ENCODE measurements at regions not wholly inside any gene's neighbourhood (a gene's known extent, or its start where the extent isn't known, plus 50 kb on each side); places are given as distances from the start of the nearest gene placed in this dataset.

DNA sequence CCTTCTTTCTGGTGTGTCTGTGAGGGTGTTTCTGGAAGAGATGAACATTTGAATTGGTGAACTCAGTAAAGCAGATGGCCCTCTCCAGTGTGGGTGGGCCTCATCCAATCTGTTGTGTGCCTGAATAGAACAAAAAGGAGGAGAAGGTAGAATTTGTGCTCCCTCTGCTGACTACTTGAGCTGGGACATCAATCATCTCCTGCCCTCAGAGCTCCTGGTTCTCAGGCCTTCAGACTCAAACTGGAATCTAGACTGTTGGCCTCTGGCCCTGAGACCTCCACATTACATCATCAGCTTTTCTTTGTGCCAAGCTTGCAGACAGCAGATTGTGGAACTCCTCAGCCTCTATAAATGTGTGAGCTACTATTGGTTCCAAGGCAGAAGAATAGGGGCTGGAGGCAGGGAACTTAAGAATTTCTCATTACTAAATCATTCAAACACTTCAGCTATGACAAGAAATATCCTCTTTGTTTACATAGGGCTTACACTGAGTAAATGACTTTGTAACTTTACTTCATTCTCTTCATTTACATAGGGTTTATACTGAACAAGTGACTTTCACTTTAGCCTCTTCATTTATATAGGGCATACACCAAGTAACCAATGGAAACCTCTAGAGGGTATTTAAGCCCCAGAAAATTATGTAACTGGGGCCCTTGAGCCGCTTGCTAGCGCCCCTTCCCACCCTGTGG is 86.9 kb upstream of the NWD2 start:
- Histone ChIP-seq H3K9me3 (no peaks in the 10 kb centered on the region), H3K4me1 (peaks cover 12% of the 10 kb centered on the region), H3K27me3 (replicated peaks; ENCODE audit: control insufficient read depth, insufficient read depth, low read length) (no peaks in the 10 kb centered on the region), H3K4me3 (ENCODE audit: low read depth, low read length) (no peak overlapping the region), H3K36me3 (ENCODE audit: control insufficient read depth, insufficient read depth, low read length) (no peaks in the 10 kb centered on the region)
- Mint-ChIP-seq H3K36me3 (ENCODE audit: insufficient read depth, unreplicated experiment) (no peaks in the 10 kb centered on the region), H3K27me3 (ENCODE audit: insufficient read depth, unreplicated experiment) (peaks cover 9% of the 10 kb centered on the region), H3K9me3 (ENCODE audit: unreplicated experiment) (no peaks in the 10 kb centered on the region), H3K4me1 (ENCODE audit: low read depth, unreplicated experiment) (no peaks in the 10 kb centered on the region), H3K4me3 (ENCODE audit: unreplicated experiment) (no peak overlapping the region), H3K27ac (ENCODE audit: unreplicated experiment) (no peak overlapping the region)
- ChIA-PET POLR2A (no interaction called here), CTCF (interaction anchor here (1.0 kb wide), 1 partner anchor 18 kb away, joined by 4 read pairs; no protein-coding TSS in a partner anchor)
- BruUV-seq (replicated peaks), result no TSS peak
- peak in 1 of 2 experiments; percentile 20 for DNase-seq
- intact Hi-C loops (cut with micrococcal nuclease; ENCODE audit: unreplicated experiment), result loop anchor here (1.0 to 10.0 kb wide), 2 partner anchors 17 to 227 kb away; no protein-coding TSS in a partner anchor
- TF ChIP-seq, protein P1, sequence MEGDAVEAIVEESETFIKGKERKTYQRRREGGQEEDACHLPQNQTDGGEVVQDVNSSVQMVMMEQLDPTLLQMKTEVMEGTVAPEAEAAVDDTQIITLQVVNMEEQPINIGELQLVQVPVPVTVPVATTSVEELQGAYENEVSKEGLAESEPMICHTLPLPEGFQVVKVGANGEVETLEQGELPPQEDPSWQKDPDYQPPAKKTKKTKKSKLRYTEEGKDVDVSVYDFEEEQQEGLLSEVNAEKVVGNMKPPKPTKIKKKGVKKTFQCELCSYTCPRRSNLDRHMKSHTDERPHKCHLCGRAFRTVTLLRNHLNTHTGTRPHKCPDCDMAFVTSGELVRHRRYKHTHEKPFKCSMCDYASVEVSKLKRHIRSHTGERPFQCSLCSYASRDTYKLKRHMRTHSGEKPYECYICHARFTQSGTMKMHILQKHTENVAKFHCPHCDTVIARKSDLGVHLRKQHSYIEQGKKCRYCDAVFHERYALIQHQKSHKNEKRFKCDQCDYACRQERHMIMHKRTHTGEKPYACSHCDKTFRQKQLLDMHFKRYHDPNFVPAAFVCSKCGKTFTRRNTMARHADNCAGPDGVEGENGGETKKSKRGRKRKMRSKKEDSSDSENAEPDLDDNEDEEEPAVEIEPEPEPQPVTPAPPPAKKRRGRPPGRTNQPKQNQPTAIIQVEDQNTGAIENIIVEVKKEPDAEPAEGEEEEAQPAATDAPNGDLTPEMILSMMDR (IDR thresholded peaks at IDR 0.05; ENCODE audit: insufficient read depth in 1 of 2, low read depth in 1 of 2, low read length in 1 of 2, severe bottlenecking in 1 of 2, unreplicated experiment in 1 of 2), result no peak

DNA sequence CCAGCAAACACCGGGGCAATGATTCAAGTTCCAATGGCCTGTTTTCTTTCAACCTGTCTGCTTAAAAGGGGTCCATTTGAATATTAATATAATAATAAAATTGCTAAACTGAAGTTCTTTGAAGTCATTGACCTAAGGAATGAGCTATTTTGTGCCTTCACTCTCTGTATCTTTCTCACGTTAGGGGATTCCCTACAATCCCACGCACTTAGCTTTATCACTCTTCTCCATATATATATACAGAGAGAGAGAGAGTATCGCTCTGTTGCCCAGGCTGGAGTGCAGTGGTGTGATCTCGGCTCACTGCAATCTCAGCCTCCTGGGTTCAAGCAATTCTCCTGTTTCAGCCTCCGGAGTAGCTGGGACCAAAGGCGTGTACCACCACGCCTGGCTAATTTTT is 83.9 kb upstream of the NWD2 start:
- BruUV-seq (replicated peaks), result no TSS peak
- Mint-ChIP-seq H3K27me3 (ENCODE audit: insufficient read depth, unreplicated experiment) (peaks cover 4% of the 10 kb centered on the region), H3K27ac (ENCODE audit: unreplicated experiment) (no peak overlapping the region), H3K36me3 (ENCODE audit: insufficient read depth, unreplicated experiment) (no peaks in the 10 kb centered on the region), H3K9me3 (ENCODE audit: unreplicated experiment) (no peaks in the 10 kb centered on the region), H3K4me3 (ENCODE audit: unreplicated experiment) (no peak overlapping the region), H3K4me1 (ENCODE audit: low read depth, unreplicated experiment) (no peaks in the 10 kb centered on the region)
- TF ChIP-seq, protein P1 (IDR thresholded peaks at IDR 0.05; ENCODE audit: insufficient read depth in 1 of 2, low read depth in 1 of 2, low read length in 1 of 2, severe bottlenecking in 1 of 2, unreplicated experiment in 1 of 2), result no peak
- H3K36me3 ChIP-seq (ENCODE audit: control insufficient read depth, insufficient read depth, low read length), result no peaks in the 10 kb centered on the region
- CTCF ChIA-PET, result no interaction called here
- no peak for DNase-seq
- peaks cover 12% of the 10 kb centered on the region for H3K4me1 ChIP-seq
- H3K9me3 ChIP-seq, result no peaks in the 10 kb centered on the region
- POLR2A ChIA-PET, result no interaction called here
- intact Hi-C loops (cut with micrococcal nuclease; ENCODE audit: unreplicated experiment), result no loop called here
- H3K27me3 ChIP-seq (replicated peaks; ENCODE audit: control insufficient read depth, insufficient read depth, low read length), result no peaks in the 10 kb centered on the region
- no peak overlapping the region for H3K4me3 ChIP-seq (ENCODE audit: low read depth, low read length)

DNA sequence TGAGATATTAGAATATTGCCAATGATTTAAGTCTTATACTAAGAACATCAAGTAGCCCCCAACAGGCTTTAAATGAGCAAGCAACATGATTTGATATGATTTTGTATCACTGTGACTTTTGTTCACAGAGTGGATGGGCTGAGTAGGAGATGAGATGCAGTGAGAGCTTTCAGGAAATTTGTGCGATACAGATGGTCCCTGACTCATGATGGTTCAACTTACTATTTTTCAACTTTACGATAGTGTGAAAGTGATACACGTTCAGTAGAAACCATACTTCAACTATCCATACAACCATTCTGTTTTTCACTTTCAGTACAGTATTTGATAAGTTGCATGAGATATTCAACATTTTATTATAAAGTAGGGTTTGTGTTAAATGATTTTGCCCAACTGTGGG is 78.7 kb upstream of the NWD2 start:
- Mint-ChIP-seq H3K36me3 (ENCODE audit: insufficient read depth, unreplicated experiment) (no peaks in the 10 kb centered on the region), H3K27ac (ENCODE audit: unreplicated experiment) (no peak overlapping the region), H3K27me3 (ENCODE audit: insufficient read depth, unreplicated experiment) (peaks cover 3% of the 10 kb centered on the region), H3K4me1 (ENCODE audit: low read depth, unreplicated experiment) (no peaks in the 10 kb centered on the region), H3K4me3 (ENCODE audit: unreplicated experiment) (no peak overlapping the region), H3K9me3 (ENCODE audit: unreplicated experiment) (no peaks in the 10 kb centered on the region)
- ChIA-PET CTCF (no interaction called here), POLR2A (no interaction called here)
- no peaks in the 10 kb centered on the region for H3K27me3 ChIP-seq (replicated peaks; ENCODE audit: control insufficient read depth, insufficient read depth, low read length)
- TF ChIP-seq, protein P1 (IDR thresholded peaks at IDR 0.05; ENCODE audit: insufficient read depth in 1 of 2, low read depth in 1 of 2, low read length in 1 of 2, severe bottlenecking in 1 of 2, unreplicated experiment in 1 of 2), result no peak
- DNase-seq, result no peak
- no TSS peak for BruUV-seq (replicated peaks)
- intact Hi-C loops (cut with micrococcal nuclease; ENCODE audit: unreplicated experiment), result no loop called here
- no peak overlapping the region for H3K4me3 ChIP-seq (ENCODE audit: low read depth, low read length)
- H3K4me1 ChIP-seq, result no peaks in the 10 kb centered on the region
- no peaks in the 10 kb centered on the region for H3K36me3 ChIP-seq (ENCODE audit: control insufficient read depth, insufficient read depth, low read length)
- H3K9me3 ChIP-seq, result no peaks in the 10 kb centered on the region

Measured in Caco-2 (cell line).